ENCODE measurements at regions not wholly inside any gene's neighbourhood (a gene's known extent, or its start where the extent isn't known, plus 50 kb on each side); places are given as distances from the start of the nearest gene placed in this dataset.
"Not testable (repeated sequence)": the region's sequence is repeated elsewhere in the genome, so short reads cannot be mapped to it uniquely, and the experiment has no call there.

- not testable (repeated sequence) for TF ChIP-seq CTCF, EP300 (IDR thresholded peaks at IDR 0.05)
Observed at GRCh38 chr16:29136916-29137315, 152.1 kb downstream of the LAT start.

Measured in tibial nerve (tissue), 4 donors.